AG04449 (cell line): ENCODE measurements at regions not wholly inside any gene's neighbourhood (a gene's known extent, or its start where the extent isn't known, plus 50 kb on each side); places are given as distances from the start of the nearest gene placed in this dataset.
"Not testable (repeated sequence)": the region's sequence is repeated elsewhere in the genome, so short reads cannot be mapped to it uniquely, and the experiment has no call there.

Experiments used
- CTCF ChIA-PET: fragments of 350-600 bp; formaldehyde crosslinking; extraction: SDS; loops from one replicate; lab custom pipeline; 2021; ENCODE audit warnings: antibody characterized with exemption; lab: Yijun Ruan, JAX
- POLR2A ChIA-PET: fragments of 400-600, 350-600 bp; formaldehyde crosslinking; extraction: SDS; loops from one replicate; lab custom pipeline; 2020; ENCODE audit warnings: antibody characterized with exemption, inconsistent platforms; lab: Yijun Ruan, JAX
- DNase-seq: peaks from one replicate; pipeline ENCODE4 v3.0.0-alpha.2; 2010; ENCODE audit warnings: low read depth, low spot score
- H3K4me3 ChIP-seq: 2 replicates; pipeline ENCODE4 v1.5.1; 2011; ENCODE audit warnings: low read depth, mild to moderate bottlenecking, control low read depth, low read length
- TF ChIP-seq, protein P1 (sequence below): IDR thresholded peaks from one replicate; pipeline ENCODE4 v1.5.1; 2011; ENCODE audit warnings: mild to moderate bottlenecking, moderate library complexity, low read length, control low read depth, inconsistent platforms; ENCODE audit not compliant: insufficient read depth; ENCODE audit errors: missing control alignments

DNA sequence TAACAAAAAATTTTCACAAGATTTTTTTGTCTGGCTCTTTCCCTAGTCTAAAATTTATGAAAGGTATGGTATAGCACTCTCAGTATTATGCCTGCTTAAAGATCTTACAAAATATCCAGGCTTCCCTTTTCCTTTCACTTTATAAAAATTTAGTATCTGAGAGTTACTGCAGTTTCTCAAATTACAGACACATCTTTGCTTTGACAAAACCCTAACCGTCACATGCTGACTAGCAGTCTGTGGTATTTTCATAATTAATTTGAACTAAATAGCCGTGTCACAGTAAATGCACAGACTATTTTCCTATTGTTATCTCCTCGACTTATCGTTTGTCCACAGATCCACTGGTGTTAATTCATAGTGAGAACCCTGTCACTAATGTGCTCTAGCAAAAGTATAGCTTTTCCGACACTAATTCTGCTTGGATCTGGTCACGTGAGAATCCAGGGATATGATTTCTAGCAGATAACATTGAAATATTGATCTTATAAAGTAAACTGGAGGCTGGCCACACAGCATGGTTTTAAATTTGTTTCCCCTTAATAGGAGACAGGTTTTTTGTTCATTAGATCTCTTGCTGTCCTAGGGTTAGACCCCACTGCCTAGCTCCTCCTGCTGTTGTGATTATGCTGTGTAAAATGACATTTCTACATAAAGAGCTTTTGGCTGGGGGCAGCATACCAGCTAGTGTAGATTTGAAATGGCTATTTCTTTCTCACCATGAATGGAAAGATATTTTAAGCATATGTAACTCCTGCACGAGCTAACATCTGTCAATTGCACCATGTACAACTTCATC is 340.6 kb upstream of the SASH1 start:
- no peak overlapping the region for H3K4me3 ChIP-seq
- CTCF ChIA-PET: interaction anchor here (1.2 kb wide), 1 partner anchor 16 kb away, joined by 3 read pairs; no protein-coding TSS in a partner anchor
- TF ChIP-seq, protein P1, sequence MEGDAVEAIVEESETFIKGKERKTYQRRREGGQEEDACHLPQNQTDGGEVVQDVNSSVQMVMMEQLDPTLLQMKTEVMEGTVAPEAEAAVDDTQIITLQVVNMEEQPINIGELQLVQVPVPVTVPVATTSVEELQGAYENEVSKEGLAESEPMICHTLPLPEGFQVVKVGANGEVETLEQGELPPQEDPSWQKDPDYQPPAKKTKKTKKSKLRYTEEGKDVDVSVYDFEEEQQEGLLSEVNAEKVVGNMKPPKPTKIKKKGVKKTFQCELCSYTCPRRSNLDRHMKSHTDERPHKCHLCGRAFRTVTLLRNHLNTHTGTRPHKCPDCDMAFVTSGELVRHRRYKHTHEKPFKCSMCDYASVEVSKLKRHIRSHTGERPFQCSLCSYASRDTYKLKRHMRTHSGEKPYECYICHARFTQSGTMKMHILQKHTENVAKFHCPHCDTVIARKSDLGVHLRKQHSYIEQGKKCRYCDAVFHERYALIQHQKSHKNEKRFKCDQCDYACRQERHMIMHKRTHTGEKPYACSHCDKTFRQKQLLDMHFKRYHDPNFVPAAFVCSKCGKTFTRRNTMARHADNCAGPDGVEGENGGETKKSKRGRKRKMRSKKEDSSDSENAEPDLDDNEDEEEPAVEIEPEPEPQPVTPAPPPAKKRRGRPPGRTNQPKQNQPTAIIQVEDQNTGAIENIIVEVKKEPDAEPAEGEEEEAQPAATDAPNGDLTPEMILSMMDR: no peak
- POLR2A ChIA-PET: no interaction called here
- no peak for DNase-seq

DNA sequence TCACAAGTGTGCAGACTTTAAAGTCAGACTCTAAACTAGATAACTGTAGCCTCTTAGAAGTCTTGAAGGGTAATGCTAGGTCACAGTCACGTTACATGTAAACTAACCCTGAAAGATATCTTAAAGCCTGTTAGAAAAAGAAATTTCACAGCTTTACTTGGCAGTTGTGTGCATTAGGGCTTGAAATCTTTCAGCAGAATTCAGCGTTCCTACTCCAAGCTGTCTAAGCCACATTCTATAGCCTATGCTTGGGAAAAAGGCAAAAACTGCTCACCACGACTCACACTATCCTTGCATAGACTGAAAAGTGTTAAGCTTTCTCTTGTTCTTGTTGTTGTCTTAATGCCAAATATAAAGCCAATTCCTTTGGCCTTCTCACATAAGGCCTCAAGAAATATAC is 338.0 kb upstream of the SASH1 start:
- ChIA-PET CTCF (no interaction called here), POLR2A (interaction anchor here (1.2 kb wide), 1 partner anchor 16 kb away, joined by 3 read pairs; no protein-coding TSS in a partner anchor)
- TF ChIP-seq, protein P1: no peak
- no peak overlapping the region for H3K4me3 ChIP-seq
- DNase-seq: no peak

DNA sequence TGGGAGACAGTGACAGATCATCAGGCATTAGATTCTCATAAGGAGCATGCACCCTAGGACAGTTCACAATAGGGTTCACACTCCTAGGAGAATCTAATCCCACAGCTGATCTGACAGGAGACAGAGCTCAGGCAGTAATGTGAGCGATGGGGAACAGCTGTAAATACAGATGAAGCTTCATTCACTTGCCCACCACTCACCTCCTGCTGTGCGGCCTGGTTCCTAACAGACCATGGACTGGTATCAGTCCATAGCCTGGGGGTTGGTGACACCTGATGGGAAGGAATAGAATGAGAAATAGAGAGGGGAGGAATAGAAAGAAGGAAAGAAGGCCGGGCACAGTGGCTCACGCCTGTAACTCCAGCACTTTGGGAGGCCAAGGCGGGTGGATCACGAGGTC is 336.8 kb upstream of the SASH1 start:
- TF ChIP-seq, protein P1: no peak
- DNase-seq: no peak
- H3K4me3 ChIP-seq: no peak overlapping the region
- ChIA-PET CTCF (no interaction called here), POLR2A (interaction anchor here (1.2 kb wide), 1 partner anchor 15 kb away, joined by 3 read pairs; no protein-coding TSS in a partner anchor)

DNA sequence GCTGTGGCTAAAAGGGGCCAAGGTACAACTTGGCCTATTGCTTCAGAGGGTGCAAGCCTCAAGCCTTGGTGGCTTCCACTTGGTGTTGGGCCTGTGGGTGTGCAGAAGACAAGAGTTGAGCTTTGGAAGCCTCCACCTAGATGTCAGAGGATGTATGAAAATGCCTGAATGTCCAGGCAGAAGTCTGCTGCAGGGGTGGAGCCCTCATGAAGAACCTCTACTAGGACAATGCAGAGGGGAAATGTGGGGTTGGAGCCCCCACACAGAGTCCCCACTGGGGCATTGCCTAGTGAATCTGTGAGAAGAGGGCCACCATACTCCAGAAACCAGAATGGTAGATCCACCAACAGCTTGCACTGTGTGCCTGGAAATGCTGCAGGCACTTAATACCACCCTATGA is 332.1 kb upstream of the SASH1 start:
- CTCF ChIA-PET, H3K4me3 ChIP-seq, DNase-seq, POLR2A ChIA-PET: not testable (repeated sequence)

DNA sequence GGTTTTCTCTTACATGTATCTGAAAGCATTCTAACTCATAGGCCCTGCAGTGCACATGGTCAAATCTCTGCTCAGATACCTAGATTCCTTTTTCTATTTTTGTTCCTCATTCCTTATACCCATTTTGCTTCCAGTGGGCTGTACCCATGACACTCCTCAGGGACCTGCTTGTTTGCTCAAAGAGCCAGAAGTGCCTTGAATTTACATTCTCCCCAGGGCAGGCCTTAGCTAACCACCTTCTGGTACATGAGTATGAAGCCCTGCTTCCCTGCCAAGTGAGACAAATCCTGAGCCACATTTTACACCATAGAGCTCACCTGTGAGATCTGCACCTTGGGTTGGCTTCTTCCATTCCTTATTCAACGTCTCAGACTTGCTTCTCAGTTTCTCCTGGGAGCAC is 326.6 kb upstream of the SASH1 start:
- TF ChIP-seq, protein P1: no peak
- no peak overlapping the region for H3K4me3 ChIP-seq
- no peak for DNase-seq
- ChIA-PET POLR2A (no interaction called here), CTCF (no interaction called here)

DNA sequence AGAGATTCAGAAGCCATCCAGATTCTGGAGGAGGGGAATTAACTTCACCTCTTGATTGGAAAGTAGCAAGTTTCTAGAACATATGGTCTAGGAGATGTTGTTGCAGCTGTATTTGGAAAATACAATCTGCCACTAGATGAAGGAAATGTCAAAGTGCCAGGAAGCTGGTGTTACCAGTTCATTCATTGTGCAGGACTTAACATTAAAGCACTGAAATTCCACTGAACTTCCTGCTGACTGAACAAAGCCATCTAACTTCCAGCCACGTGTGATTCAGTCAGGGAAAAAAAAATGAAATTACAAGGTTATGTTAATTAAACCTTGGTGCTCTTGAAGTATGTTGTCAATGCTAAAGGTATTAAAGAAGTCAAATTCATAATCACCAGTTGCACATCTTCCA is 321.5 kb upstream of the SASH1 start:
- DNase-seq: no peak
- no peak overlapping the region for H3K4me3 ChIP-seq
- CTCF ChIA-PET: no interaction called here
- POLR2A ChIA-PET: interaction anchor here (0.6 kb wide), 1 partner anchor 16 kb away, joined by 3 read pairs; no protein-coding TSS in a partner anchor
- TF ChIP-seq, protein P1: no peak
